NCI-H1417 treated with DMSO at 0.1 percent for 48 hours (cell line): ENCODE measurements at regions not wholly inside any gene's neighbourhood (a gene's known extent, or its start where the extent isn't known, plus 50 kb on each side); places are given as distances from the start of the nearest gene placed in this dataset.

Source experiments
- DNase-seq: peaks from one replicate; lab custom pipeline; 2025; lab: John Stamatoyannopoulos, UW

DNA sequence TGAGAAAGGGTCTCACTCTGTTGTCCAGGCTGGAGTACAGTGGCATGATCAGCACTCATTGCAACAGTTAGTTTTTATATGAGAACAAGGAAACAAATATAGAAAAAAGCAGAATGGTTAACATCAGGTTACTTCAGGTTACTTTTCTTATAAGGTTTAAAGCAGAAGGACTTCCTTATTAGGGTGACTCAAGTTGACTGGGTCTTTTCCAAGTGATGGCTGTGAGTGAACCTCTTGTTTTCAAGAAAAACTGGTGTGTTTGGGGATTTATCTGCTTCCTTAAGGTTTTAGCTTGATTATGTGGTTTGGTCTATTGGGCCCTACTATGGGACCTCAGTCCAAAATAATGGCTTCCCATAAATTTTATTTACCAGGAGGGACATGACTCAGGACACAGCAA lies 99.2 kb downstream of the ARRDC3 start:
- no peak for DNase-seq

DNA sequence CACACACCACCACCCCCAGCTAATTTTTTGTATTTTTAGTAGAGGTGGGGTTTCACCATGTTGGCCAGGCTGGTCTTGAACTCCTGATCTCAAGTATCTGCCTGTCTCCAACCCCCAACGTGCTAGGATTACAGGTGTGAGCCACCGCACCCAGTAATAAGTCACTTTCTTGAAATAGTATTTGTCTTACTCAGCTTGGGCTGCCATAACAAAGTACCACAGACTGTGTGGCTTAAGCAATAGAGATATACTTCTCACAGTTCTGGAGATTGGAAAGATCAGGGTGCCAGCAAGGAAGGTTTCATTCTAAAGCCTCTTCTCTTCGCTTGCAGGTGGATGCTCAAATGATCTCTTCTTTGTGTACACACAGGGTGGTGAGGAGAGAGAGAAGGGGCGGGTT lies 99.8 kb downstream of the ARRDC3 start:
- no peak for DNase-seq

DNA sequence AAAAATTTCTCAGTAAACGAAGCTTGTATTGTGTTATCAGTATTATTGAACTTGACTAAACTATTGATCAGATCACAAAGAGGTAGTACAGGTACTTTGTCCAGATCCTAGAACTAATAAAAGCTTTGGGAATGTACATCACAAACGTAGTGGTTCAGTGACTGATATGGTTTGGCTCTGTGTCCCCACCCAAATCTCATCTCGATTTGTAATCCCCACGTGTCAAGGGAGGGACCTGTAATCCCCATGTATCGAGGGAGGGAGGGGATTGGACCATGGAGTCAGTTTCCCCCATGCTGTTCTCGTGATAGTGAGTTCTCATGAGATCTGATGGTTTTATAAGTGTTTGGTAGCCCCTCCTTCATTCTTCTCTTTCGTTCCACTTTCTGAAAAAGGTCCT lies 100.9 kb downstream of the ARRDC3 start:
- no peak for DNase-seq

DNA sequence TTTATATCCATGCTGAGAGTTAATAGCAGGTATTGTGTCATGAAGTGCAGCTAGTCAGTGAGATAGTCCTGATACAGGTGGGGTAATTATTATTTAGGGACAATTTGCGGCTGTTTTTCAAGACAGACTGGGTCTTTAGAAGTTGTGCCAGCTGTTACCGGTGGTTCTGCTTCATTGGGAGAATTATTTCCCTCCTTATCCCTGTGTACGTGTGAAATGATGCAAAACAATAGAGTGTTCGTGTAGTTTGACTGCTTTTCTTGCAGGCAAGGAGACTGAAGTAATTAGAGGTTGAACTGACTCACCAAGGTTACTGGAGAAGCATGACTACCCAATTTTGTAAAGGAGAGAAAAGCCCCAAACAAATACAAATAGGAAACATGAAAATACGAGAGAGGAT lies 101.7 kb downstream of the ARRDC3 start:
- DNase-seq = no peak

DNA sequence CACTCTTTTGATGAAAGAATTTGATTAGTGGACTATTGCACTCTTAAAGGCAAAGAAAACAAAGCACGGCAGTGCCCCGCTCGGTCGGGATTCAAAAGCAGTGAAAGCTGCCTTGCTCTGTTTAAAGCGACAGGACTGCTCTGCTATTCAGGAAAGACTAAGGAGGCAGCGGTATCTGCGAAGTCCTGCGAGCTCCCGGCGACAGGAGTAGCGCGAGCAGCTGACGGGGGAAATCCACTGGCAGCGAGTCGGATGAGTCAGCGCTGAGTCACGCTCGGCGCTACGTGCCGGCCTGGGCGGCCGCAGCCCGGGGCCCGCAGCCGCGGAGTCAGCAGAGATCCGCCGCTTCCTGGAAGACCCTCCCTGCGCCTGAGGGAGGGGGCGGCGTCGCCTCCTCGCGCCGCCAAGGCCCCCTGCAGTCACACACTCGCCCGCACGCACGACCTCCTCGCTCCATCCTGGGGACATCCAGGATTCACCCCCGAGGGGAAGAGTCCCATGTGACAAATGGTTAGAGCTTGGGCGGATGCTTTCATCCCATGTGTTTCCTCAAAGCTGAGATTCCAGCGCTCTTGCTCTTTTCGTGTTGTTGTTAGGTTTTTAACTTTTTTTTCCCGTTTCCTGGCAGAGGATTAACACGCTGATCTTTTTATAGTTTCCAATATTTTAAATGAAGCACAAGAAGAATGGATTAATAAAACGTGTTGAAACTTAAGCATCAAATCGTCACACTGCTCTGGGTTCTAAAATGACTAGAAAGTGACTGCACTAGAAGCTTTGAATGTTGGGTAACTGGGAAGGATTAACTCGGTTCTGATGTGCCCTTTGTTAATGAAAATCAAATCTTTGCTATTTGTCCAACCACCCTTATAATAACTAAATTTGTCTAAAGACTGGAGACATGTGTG lies 102.5 kb downstream of the ARRDC3 start:
- peak; percentile 13 for DNase-seq

DNA sequence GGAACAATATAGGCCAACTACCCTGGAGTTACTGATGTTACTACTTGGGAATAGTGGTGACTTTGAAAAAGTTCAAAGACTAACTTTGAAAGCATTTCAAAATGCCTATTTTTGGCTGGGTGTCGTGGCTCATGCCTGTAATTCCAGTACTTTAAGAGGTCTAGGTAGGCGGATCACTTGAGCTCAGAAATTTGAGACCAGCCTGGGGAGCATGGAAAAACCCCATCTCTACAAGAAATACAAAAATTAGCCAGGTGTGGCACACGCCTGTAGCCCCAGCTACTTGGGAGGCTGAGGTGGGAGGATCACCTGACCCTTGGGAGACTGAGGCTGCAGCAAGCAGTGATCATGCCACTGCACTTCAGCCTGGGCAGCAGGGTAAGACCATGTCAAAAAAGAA lies 105.3 kb downstream of the ARRDC3 start:
- no peak for DNase-seq

DNA sequence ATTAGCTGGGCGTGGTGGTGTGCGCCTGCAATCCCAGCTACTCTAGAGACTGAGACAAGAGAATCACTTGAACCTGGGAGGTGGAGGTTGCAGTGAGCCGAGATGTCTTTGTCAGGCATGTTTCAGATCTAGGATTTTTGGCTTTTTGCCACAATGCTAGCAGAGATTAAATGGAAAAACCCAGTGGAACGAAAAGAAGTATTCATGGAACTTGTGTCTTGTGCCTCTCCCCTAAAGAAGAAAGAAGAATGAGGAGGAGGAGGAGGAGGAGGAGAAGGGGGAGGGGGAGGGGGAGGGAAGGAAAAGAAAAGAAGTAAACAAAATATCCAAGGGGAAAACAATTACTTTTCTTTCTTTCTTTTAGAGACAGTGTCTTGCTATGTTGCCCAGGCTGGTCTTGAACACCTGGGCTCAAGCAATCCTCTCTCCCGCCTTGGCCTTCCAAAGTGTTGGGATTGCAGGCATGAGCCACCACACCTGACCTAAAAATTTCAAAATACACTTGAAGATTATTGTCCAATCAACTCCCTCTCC lies 106.0 kb downstream of the ARRDC3 start:
- no peak for DNase-seq

DNA sequence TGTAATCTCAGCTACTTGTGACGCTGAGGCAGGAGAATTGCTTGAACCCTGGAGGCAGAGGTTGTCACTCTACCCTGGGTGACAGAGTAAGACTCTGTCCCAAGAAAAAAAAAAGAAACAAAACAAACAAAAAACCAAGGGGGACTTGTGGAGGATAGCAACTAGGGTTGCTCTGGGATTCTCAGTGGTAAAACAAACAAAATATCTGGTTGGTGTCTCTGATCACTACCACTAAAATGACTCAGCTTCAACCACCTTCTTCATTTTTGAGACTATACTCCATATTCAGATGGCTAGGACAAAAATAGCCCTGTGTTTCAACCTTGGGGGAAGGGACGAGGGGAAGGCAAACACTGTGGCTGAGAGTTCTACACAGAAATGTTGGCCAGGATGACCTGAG lies 110.3 kb downstream of the ARRDC3 start:
- DNase-seq = no peak

DNA sequence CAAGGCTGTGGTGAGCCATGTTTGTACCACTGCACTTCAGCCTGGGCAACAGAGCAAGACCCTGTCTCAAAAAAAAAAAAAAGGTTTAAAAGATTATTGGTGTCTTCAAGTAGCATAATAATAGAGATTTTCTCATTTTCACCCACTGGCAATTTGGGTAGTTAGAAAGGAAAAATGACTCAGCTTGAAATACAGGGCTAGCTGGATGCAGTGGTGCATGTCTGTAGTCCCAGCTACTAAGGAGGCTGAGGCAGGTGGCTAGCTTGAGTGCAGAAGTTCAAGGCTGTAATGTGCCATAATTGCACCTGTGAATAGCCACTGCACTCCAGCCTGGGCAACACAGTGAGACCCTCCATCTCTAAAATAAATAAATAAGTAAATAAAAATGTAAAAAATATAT lies 111.1 kb downstream of the ARRDC3 start:
- DNase-seq = no peak

DNA sequence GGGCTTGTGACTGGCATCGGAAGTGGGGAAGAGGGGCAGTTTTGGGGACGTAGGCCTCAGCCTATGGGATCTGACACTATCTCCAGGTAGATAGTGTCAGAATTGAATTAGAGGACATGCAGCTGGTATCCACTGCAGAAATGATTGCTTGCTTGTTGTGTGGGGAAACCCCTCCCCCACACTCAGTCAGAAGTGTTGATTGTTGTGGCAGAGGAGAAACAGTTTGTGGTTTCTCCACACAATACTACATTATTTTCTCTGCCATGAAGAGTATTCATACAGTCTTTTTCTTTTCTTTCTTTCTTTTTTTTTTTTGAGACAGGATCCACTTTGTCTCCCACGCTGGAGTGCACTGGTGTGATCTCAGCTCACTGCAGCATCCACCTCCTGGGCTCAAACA lies 113.9 kb downstream of the ARRDC3 start:
- no peak for DNase-seq

DNA sequence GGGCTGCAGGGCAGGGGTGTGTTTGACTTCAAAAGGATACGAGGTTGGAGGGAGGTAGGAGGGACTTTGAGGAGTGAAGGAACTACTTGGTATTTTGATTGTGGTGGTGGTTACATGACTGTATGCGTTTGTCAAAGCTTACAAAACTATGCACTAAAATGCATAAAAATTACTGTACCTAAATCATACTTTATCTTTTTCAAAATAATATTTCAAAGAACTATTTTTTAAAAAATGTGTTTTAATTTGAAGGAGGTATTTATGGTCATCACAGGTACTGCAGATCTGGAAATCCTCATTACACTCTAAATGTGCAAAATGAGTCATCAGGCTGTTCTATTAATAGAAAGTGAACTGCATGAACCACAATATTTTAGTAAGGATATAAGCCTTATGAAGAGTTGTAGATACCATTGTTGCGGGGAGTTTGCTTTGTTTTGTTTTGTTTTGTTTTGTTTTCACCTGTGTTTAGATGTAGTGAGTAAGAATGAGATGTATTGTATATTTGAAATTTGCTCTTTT lies 116.9 kb downstream of the ARRDC3 start:
- no peak for DNase-seq

DNA sequence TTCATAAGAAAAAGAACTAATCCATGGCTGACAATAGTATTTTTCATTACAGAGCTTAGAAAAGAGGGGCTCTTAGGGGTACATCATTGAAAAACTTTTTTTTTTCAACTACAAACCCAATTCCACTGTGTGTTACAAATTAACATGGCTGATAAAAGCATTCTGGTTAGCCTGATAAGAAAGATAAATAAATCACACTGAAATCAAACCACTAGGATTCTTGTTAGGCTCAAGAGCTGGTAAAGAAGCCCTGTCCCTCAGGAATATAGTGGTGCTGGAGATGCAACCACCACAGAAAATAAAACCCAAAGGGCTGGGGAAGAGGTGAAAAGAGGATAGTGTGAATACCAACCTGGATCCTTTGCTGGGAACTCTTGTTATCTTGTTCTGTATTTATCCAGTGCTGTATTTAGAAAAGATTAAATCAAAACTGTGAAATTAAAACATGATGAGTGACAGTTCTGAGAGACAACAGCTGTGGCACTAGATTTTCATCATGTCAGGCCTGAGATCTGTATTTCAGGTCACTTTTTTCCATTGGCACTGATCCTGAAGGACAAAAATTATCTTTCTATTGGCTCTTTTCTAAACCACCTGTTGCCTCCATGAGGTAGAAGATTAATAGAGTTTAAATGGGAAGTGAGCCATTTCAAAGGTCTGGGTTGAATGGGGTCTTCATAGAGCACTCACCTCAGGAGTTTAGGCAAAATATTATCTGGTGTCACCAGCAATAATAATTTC lies 118.6 kb downstream of the ARRDC3 start:
- DNase-seq = no peak

DNA sequence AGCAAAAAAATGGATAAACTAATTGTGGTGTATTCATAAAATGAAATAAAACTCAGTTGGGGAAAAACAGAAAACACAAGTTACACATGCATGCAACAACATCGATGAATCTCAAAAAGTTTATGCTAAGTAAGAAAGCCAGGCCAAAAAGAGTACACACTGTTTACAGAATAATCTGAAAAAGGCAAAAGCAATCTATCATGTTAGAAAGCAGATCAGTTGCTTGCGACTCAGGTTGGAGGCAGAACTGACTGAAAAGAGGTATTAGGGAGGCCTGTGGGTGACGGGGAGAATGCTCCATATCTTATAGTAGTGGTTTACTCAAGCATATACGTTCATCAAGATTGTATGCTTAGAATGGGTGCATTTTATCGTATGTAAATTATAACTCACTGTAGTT lies 119.2 kb downstream of the ARRDC3 start:
- no peak for DNase-seq

DNA sequence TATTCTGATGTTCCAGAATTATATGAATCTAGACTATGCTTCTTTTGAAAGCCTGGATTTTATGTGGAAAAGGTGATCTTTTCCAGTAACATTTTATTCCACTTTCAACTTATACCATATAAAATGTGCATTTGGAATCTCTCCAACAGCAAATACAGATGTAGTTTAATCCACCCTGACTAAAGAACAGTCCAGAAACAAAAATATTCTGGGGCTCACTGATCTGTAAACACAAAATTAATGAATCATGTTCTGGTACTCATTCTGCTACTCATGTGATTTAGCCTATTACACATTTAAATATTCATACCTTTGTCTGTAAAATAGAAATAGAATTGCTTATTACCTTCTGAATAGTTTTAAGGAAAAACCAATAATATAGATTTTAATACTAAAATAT lies 125.8 kb downstream of the ARRDC3 start:
- DNase-seq = no peak

DNA sequence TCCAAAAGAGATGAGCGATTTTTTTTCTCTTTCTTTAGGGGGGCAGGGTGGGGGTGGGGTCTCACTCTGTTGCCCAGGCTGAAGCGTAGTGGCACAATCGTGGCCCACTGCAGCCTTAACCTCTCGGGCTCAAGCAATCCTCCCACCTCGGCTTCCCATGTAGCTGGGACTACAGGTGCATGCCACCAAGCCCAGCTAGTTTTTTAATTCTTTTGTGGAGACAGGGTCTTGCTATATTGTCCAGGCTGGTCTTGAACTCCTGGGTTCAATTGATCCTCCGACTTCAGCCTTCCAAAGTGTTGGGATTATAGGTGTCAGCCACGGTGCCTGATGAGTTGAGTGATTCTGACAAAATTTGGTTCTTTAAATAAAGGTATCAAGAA lies 127.0 kb downstream of the ARRDC3 start:
- DNase-seq = no peak

DNA sequence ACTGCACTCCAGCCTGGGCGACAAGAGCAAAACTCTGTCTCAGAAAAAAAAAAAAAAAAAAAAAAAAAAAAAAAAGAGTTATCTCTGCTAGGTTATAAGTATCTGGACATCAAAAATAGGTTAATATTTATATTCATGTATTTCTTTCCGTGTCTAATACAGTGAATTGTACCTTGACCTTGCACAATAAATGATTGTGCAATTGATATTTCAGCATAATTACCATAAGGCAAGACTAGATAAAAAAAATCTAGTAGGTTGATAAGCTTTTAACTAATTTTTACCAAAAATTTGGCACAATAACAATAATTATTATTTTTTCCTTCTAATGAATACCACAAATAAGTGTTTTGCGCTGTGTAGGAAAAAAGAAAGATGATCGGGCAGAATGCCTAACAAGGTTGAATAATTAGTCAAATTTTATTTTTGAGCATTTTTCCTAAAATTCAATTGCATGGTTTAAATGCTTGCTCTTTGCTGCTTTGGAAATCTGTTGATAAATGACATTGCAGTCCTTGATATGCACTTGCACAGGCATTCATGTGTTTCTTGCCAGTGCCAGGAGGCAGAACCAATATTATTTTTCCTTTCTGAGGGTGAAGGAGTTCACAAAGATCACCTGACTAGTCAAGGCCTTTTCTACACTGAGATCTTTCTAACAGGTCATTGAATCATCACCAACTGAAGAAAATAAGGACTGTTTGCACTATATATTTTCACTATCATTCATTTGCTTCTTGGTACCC lies 127.5 kb downstream of the ARRDC3 start:
- DNase-seq = no peak

DNA sequence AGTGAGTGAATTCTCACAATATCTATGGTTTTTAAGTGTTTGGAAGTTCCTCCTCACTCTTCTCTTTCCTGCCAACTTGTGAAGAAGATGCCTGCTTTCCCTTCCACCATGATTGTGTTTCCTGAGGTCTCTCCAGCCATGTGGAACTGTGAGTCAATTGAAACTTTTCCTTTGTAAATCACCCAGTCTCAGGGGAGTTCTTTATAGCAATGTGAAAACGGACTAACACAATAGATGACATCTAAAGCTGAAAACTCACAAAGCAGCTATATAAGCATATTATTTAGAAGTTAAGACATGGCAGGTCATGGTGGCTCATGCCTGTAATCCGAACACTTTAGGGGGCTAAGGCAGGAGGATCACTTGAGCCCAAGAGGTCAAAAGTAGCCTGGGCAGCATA lies 130.2 kb downstream of the ARRDC3 start:
- DNase-seq = no peak

DNA sequence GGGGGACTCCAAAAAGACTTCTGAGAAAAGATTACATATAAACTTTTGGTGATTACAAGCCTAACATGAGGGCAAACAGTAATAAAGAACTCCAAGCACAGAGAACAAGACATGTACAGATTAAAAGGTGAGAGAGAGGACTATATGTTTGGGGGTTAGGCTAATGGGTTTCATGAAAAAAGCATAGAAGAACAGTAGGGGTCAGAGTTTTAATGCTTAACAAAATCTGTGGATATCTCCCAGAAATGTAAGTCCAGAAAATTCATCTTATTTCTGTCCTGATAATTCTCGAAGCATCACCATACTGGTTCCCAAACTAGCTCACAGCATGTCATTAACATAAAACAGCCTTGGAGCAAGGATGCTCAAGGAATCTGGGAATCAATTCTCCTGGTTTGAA lies 137.2 kb downstream of the ARRDC3 start:
- DNase-seq = no peak

DNA sequence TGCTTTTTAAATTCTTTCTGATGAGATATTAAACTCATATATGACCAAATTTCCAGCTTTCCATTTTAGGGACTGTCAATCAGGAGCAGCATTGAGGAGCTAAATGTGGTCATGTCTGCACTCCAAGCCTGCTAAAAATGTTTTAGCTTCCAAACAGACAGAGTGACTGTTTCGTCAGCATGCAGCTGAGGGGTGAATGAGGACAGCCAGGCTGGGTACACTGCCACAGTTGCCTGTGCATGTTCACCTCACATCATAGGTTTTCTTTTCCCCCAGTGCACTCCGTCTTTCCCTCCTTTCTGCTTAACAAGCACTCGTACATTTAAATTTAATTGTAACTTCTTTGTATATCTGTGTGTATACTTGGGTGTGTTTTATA lies 138.1 kb downstream of the ARRDC3 start:
- DNase-seq = no peak

DNA sequence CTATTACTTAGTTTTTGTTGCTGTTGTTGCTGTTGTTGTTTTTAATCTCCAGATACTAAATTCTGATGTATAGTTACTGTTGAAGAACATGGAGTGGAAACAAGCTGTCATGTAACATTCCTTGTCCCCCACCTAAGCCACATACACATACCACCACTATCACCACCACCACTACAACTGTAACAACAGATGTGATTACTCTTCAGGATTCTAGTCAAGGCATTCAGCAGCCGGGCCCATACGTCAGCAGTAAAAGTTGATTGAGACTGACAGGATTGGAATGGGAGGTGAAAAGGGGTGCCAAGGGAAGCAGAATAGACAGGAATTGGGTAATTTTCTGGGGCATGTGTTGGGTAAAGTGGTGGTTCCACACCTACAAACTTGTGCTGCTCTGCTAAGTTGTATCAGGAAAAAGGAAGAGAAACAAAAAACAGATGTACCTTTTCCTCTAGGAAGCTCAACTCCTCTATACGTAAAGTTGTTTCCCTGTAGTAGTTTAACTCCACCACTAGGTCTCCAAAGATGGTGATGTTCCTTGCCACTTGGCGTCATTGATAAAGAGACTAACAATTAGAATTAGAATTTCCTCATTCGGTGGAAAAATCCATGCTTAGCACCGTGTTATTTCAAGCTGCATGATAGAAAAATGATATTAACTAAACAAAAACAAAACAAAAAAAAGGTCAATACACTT lies 138.6 kb downstream of the ARRDC3 start:
- DNase-seq = no peak

DNA sequence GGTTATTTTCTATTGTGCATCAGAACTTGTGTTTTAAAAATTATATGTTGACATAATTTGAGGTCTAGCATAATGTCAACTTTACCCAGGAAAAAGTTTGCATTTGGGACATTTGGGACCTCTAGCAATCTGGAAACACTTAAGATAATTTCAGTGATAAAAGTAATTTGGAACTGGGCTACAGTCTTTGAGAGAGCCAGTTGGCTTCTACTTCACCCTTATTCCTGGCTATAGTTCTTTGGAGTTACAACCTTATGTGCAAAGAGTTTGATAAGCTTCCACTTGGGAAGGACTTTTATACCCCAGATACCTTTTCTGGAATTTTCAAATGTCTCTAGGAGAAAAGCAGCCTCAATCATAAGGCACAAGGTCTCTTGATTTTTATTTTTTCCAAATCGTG lies 139.3 kb downstream of the ARRDC3 start:
- no peak for DNase-seq

DNA sequence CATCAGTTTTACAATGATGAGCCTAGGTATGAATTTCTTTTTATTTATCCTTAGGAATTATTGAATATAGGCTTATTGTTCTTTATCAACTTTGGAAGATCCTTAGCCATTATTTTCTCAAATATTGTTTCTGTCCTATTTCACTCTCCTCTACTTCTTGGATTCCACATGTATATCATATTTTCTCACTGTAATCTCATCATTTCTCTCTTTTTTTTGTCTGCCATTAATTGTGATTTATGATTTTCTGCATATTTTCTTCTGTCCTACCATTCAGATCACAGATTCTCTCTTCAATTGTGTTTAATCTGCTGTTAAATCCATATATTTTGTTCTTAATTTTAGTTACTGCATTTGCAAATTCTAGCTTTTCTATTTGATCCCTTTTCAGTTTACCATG lies 139.8 kb downstream of the ARRDC3 start:
- no peak for DNase-seq
